HepG2 (cell line): ENCODE measurements at regions not wholly inside any gene's neighbourhood (a gene's known extent, or its start where the extent isn't known, plus 50 kb on each side); places are given as distances from the start of the nearest gene placed in this dataset.
A peak's percentile ranks its signal among the peaks of the same experiment; 100 is the strongest.

Source experiments
- ATAC-seq: fragments of 200-7000 bp; cut with Tn5 transposase; 3 replicates; pipeline ENCODE4 v1.9.1; 2020; ENCODE audit warnings: mild to moderate bottlenecking, moderate library complexity
- BruUV-seq: library from RNA; stranded (reverse); fragments of 400-500 nt; replicated peaks from 2 replicates; lab custom pipeline; 2021; lab: Mats Ljungman, UMichigan
- CTCF ChIA-PET: fragments of 300-600 bp; formaldehyde crosslinking; extraction: SDS; loops from one replicate; lab custom pipeline; 2021; ENCODE audit warnings: low total read pairs, inconsistent platforms, low intra/inter-chr PET ratio; lab: Yijun Ruan, JAX
- POLR2A ChIA-PET: fragments of 350-600 bp; sonication (Branson Sonifier 250); formaldehyde crosslinking; loops from one replicate; lab custom pipeline; 2020; ENCODE audit warnings: antibody characterized with exemption, inconsistent platforms; lab: Yijun Ruan, JAX
- DNase-seq: peaks from one replicate; pipeline ENCODE4 v3.0.0-alpha.2; 2015; ENCODE audit warnings: low spot score
- FAIRE-seq: peaks from 3 replicates; lab custom pipeline; 2011; peaks lifted over from hg19 to GRCh38; lab: Jason Lieb, UNC
- H2AFZ ChIP-seq: one replicate; pipeline ENCODE4 v1.6.1; 2011; ENCODE audit warnings: low read length, inconsistent platforms
- H3K27ac ChIP-seq: fragments of 300-600 bp; 3 replicates; pipeline ENCODE4 v1.8.0; 2011; ENCODE audit warnings: mixed run types, mild to moderate bottlenecking, mixed read lengths, low read length, inconsistent platforms; ENCODE audit not compliant: insufficient read depth; ENCODE audit errors: extremely low read length
- H3K27me3 ChIP-seq, 2 experiments: fragments of 200-600 bp in 1 of 2; 2 replicates in 1 of 2; 3 replicates in 1 of 2; pipeline versions ENCODE4 v1.6.0 to v1.8.0; 2011; ENCODE audit warnings: low read length in 2 of 2, mild to moderate bottlenecking in 2 of 2, moderate library complexity in 2 of 2, inconsistent platforms in 1 of 2; ENCODE audit not compliant: insufficient read depth in 2 of 2, control insufficient read depth in 1 of 2
- H3K36me3 ChIP-seq, 2 experiments: fragments of 200-600 bp in 1 of 2; replicated peaks in 1 of 2; 2 replicates in 1 of 2; 3 replicates in 1 of 2; pipeline versions ENCODE4 v1.5.1 to v1.8.0; 2011; ENCODE audit warnings: low read length in 2 of 2, inconsistent platforms in 1 of 2; ENCODE audit not compliant: insufficient read depth in 2 of 2, control insufficient read depth in 1 of 2
- H3K4me1 ChIP-seq: 2 replicates; pipeline ENCODE4 v1.5.1; 2012; ENCODE audit warnings: low read length, inconsistent platforms; ENCODE audit not compliant: insufficient read depth
- H3K4me2 ChIP-seq: 2 replicates; pipeline ENCODE4 v1.6.0; 2011; ENCODE audit warnings: low read depth, low read length, inconsistent platforms
- H3K4me3 ChIP-seq, 3 experiments: fragments of 200-600 bp in 1 of 3; sonication (generic), shearing (Covaris generic) in 1 of 3; replicated peaks in 1 of 3; 2 replicates each; pipeline ENCODE4 v1.5.1; 2011 to 2016; ENCODE audit warnings: low read length in 3 of 3, inconsistent platforms in 2 of 3, low read depth in 2 of 3, mild to moderate bottlenecking in 2 of 3, control low read depth in 1 of 3, mixed read lengths in 1 of 3; ENCODE audit not compliant: insufficient read depth in 1 of 3
- H3K79me2 ChIP-seq: one replicate; pipeline ENCODE4 v1.6.1; 2011; ENCODE audit warnings: low read length, inconsistent platforms; ENCODE audit not compliant: insufficient read depth
- H3K9ac ChIP-seq: 2 replicates; pipeline ENCODE4 v1.6.0; 2011; ENCODE audit warnings: mild to moderate bottlenecking, low read depth, low read length, inconsistent platforms; ENCODE audit not compliant: insufficient read depth
- H3K9me3 ChIP-seq: 2 replicates; pipeline ENCODE4 v1.5.1; 2012; ENCODE audit warnings: mild to moderate bottlenecking, low read length
- H4K20me1 ChIP-seq: 2 replicates; pipeline ENCODE4 v1.6.0; 2011; ENCODE audit warnings: inconsistent platforms, mild to moderate bottlenecking, low read length, moderate library complexity; ENCODE audit not compliant: insufficient read depth
- CEBPB ChIP-seq: IDR thresholded peaks from 2 replicates; pipeline ENCODE4 v1.6.1; 2011; ENCODE audit warnings: low read depth, low read length, improper control_type of control experiment, borderline replicate concordance
- ERF ChIP-seq: IDR thresholded peaks from 2 replicates; pipeline ENCODE4 v1.6.1; 2018; ENCODE audit warnings: missing biosample characterization, missing genetic modification reagents
- PAF1 ChIP-seq: IDR thresholded peaks from 2 replicates; pipeline ENCODE4 v1.6.1; 2016; ENCODE audit warnings: missing genetic modification reagents, missing compliant biosample characterization
- PAWR ChIP-seq: sonication (generic); formaldehyde crosslinking; IDR thresholded peaks from 2 replicates; pipeline ENCODE4 v1.4.0; 2020; ENCODE audit warnings: missing genetic modification reagents, mild to moderate bottlenecking, borderline replicate concordance
- RAD51 ChIP-seq: fragments of 450-650 bp; IDR thresholded peaks from 2 replicates; pipeline ENCODE4 v1.6.1; 2016; ENCODE audit warnings: borderline replicate concordance
- ZBTB3 ChIP-seq: sonication (generic); formaldehyde crosslinking; IDR thresholded peaks from 2 replicates; pipeline ENCODE4 v1.4.0; 2020; ENCODE audit warnings: low read depth, mild to moderate bottlenecking, moderate library complexity, missing genetic modification reagents, borderline replicate concordance
- ZMYM3 ChIP-seq: sonication (generic); formaldehyde crosslinking; IDR thresholded peaks from 2 replicates; pipeline ENCODE4 v1.5.1; 2020; ENCODE audit warnings: mild to moderate bottlenecking, missing genetic modification reagents
- ZNF24 ChIP-seq: fragments of 450-650 bp; IDR thresholded peaks from 2 replicates; pipeline ENCODE4 v1.6.1; 2017; ENCODE audit warnings: antibody characterized with exemption, mild to moderate bottlenecking
- ZNF382 ChIP-seq: sonication (generic); formaldehyde crosslinking; IDR thresholded peaks from 2 replicates; pipeline ENCODE4 v1.5.0; 2020; ENCODE audit warnings: missing genetic modification reagents, mild to moderate bottlenecking, borderline replicate concordance
- ZNF556 ChIP-seq: sonication (generic); formaldehyde crosslinking; IDR thresholded peaks from 2 replicates; pipeline ENCODE4 v1.4.0; 2020; ENCODE audit warnings: mild to moderate bottlenecking, missing genetic modification reagents, borderline replicate concordance
- ZSCAN25 ChIP-seq: sonication (generic); formaldehyde crosslinking; IDR thresholded peaks from 2 replicates; pipeline ENCODE4 v1.8.0; 2022; ENCODE audit warnings: mild to moderate bottlenecking, missing genetic modification reagents
- WGBS: methylation state at CpG from one replicate; pipeline ENCODE4 v1.1.6; 2017; ENCODE audit warnings: low lambda C conversion rate; 5-methylcytosine and 5-hydroxymethylcytosine counted together
- in situ Hi-C: cut with HindIII; loops from 2 replicates; pipeline ENCODE4 v1.10.0; 2017; ENCODE audit warnings: low pct_unique_long_range_greater_than_20kb; ENCODE audit not compliant: extremely low pct_ligation_motif_present
- intact Hi-C: fragments of 100-400 bp; cut with micrococcal nuclease; formaldehyde crosslinking; loops from one replicate; pipeline ENCODE4 v1.10.0; 2022; ENCODE audit not compliant: unreplicated experiment

DNA sequence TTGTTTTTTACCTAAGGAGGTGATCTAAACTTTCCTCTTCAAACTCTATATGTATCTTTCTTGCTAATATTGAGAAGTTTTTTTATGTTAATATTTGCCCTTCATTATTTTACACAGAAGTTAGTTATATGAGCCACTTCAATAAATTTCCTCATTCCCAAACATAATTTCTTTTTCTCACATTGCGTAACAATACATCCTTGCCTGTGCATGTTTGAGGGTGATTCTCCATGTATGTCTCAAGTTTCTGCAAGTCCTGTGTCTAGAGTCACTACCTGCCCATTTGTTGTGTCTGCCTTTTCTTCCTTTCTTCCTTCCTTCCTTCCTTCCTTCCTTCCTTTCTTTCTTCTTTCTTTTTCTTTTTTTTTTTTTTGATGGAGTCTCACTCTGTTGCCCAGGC lies 2057.9 kb downstream of the PCDH7 start:
- H3K9ac ChIP-seq: no peak overlapping the region
- intact Hi-C loops: loop anchor here (10.0 kb wide), 1 partner anchor 633 kb away; no protein-coding TSS in a partner anchor
- ChIA-PET CTCF (no interaction called here), POLR2A (no interaction called here)
- BruUV-seq: no TSS peak
- no peak for DNase-seq
- FAIRE-seq: no peak
- 94% methylated on average over 1 of the region's 1 CpG for WGBS
- no peak overlapping the region for H2AFZ ChIP-seq
- H3K27me3 ChIP-seq: no peaks in the 10 kb centered on the region
- no peak overlapping the region for H3K27ac ChIP-seq
- H3K9me3 ChIP-seq: no peaks in the 10 kb centered on the region; the same call in 1 of the 2 replicates
- no peak for TF ChIP-seq ZNF24
- TF ChIP-seq ERF: no peak
- no peak for TF ChIP-seq PAWR (CRISPR knock-in tag)
- no peak for TF ChIP-seq PAF1 (CRISPR knock-in tag)
- TF ChIP-seq ZSCAN25 (CRISPR knock-in tag): no peak
- TF ChIP-seq CEBPB: peak; percentile 74
- TF ChIP-seq ZNF556: no peak
- TF ChIP-seq ZBTB3 (CRISPR knock-in tag): no peak
- no peaks in the 10 kb centered on the region for H4K20me1 ChIP-seq
- H3K4me2 ChIP-seq: no peak overlapping the region
- H3K4me1 ChIP-seq: no peaks in the 10 kb centered on the region
- no peaks in the 10 kb centered on the region for H3K79me2 ChIP-seq
- no peaks in the 10 kb centered on the region for H3K36me3 ChIP-seq
- no peak for ATAC-seq
- in situ Hi-C loops: loop anchor here (5.0 kb wide), 1 partner anchor 316 kb away; no protein-coding TSS in a partner anchor
- H3K4me3 ChIP-seq: no peak overlapping the region

DNA sequence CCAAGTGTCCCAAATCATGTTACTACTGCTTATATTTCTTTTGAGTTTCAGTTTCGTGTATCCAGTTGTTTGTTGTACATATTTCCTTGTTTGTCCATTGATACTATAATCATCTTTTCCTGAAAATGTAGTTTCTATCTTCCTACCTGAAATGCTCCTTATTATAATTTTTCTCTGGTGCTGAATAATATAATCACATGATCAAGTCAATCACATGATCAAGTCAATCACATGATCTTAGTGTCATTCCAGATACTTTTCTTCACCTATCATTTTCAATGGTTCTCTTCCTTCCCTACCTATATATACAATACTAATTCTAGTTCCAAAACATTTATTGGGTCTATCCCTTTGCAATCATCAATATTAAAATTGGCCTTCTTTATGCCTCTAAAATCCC lies 2058.8 kb downstream of the PCDH7 start:
- FAIRE-seq (no peak), ATAC-seq (no peak)
- in situ Hi-C loops: loop anchor here (5.0 kb wide), 1 partner anchor 317 kb away; no protein-coding TSS in a partner anchor

More for the DNA sequence above, 2058.8 kb downstream of the PCDH7 start:
- H3K4me1 ChIP-seq: no peaks in the 10 kb centered on the region
- intact Hi-C loops: loop anchor here (10.0 kb wide), 1 partner anchor 634 kb away; no protein-coding TSS in a partner anchor
- H3K4me2 ChIP-seq: no peak overlapping the region
- no peak overlapping the region for H3K9ac ChIP-seq
- H3K4me3 ChIP-seq: no peak overlapping the region
- no peak overlapping the region for H3K27ac ChIP-seq
- no peaks in the 10 kb centered on the region for H4K20me1 ChIP-seq
- peak; percentile 51; the same call in 1 of the 2 replicates for TF ChIP-seq RAD51
- TF ChIP-seq ZNF382 (CRISPR knock-in tag): no peak
- no peak for TF ChIP-seq ZMYM3 (CRISPR knock-in tag)
- H3K9me3 ChIP-seq: no peaks in the 10 kb centered on the region; the same call in 1 of the 2 replicates
- H3K79me2 ChIP-seq: no peaks in the 10 kb centered on the region
- CTCF ChIA-PET: no interaction called here
- no peaks in the 10 kb centered on the region for H3K27me3 ChIP-seq
- H2AFZ ChIP-seq: no peak overlapping the region
- WGBS: 4% methylated on average over 1 of the region's 1 CpG
- no peaks in the 10 kb centered on the region for H3K36me3 ChIP-seq
- POLR2A ChIA-PET: no interaction called here
- no TSS peak for BruUV-seq
- DNase-seq: no peak
